IMR-90 (cell line): ENCODE measurements at regions not wholly inside any gene's neighbourhood (a gene's known extent, or its start where the extent isn't known, plus 50 kb on each side); places are given as distances from the start of the nearest gene placed in this dataset.
A peak's percentile ranks its signal among the peaks of the same experiment; 100 is the strongest.

Experiments
- ATAC-seq: fragments of 200-7000 bp; cut with Tn5 transposase; 2 replicates; pipeline ENCODE4 v1.9.1; 2020; ENCODE audit warnings: low read depth, mild to moderate bottlenecking, moderate library complexity
- BruUV-seq: library from RNA; stranded (reverse); fragments of 400-500 nt; replicated peaks from 2 replicates; lab custom pipeline; 2021; lab: Mats Ljungman, UMichigan
- CTCF ChIA-PET: fragments of 300-600 bp; formaldehyde crosslinking; extraction: SDS; loops from one replicate; lab custom pipeline; 2021; ENCODE audit warnings: antibody characterized with exemption; lab: Yijun Ruan, JAX
- POLR2A ChIA-PET: fragments of 300-600 bp; sonication (Branson Sonifier 250); formaldehyde crosslinking; loops from one replicate; lab custom pipeline; 2022; ENCODE audit warnings: antibody characterized with exemption; ENCODE audit not compliant: unreplicated experiment; lab: Charles Lee
- DNase-seq: peaks from one replicate; pipeline ENCODE4 v3.0.0; 2013
- H2AFZ ChIP-seq: replicated peaks from 2 replicates; pipeline ENCODE3; 2013; ENCODE audit warnings: low read length, mild to moderate bottlenecking; ENCODE audit not compliant: poor library complexity
- H2AK5ac ChIP-seq: 2 replicates; pipeline ENCODE4 v1.6.1; 2013; ENCODE audit warnings: low read depth, low read length, inconsistent platforms
- H2AK9ac ChIP-seq: replicated peaks from 2 replicates; pipeline ENCODE3; 2013; ENCODE audit warnings: mild to moderate bottlenecking, low read depth, low read length, moderate library complexity; ENCODE audit not compliant: poor library complexity
- H2BK120ac ChIP-seq: 2 replicates; pipeline ENCODE4 v1.6.1; 2013; ENCODE audit warnings: low read depth, low read length, inconsistent platforms
- H2BK15ac ChIP-seq: 3 replicates; pipeline ENCODE4 v1.6.1; 2013; ENCODE audit warnings: low read depth, low read length, inconsistent platforms
- H2BK20ac ChIP-seq: 2 replicates; pipeline ENCODE4 v1.6.1; 2013; ENCODE audit warnings: low read depth, mild to moderate bottlenecking, inconsistent platforms, low read length, moderate library complexity
- H2BK5ac ChIP-seq: 2 replicates; pipeline ENCODE4 v1.6.1; 2013; ENCODE audit warnings: mild to moderate bottlenecking, low read depth, low read length, inconsistent platforms; ENCODE audit not compliant: poor library complexity, severe bottlenecking
- H3K14ac ChIP-seq: replicated peaks from 2 replicates; pipeline ENCODE4 v1.6.1; 2013; ENCODE audit warnings: low read depth, low read length, inconsistent platforms
- H3K18ac ChIP-seq: 2 replicates; pipeline ENCODE4 v1.6.1; 2013; ENCODE audit warnings: low read depth, low read length, control low read depth
- H3K23ac ChIP-seq: 2 replicates; pipeline ENCODE4 v1.6.1; 2013; ENCODE audit warnings: low read depth, low read length, inconsistent platforms
- H3K27ac ChIP-seq: 2 replicates; pipeline ENCODE4 v1.5.1; 2013; ENCODE audit warnings: mild to moderate bottlenecking, control low read depth, low read length; ENCODE audit not compliant: insufficient read depth
- H3K27me3 ChIP-seq: 2 replicates; pipeline ENCODE4 v1.6.1; 2013; ENCODE audit warnings: low read length; ENCODE audit not compliant: control insufficient read depth, insufficient read depth
- H3K36me3 ChIP-seq: 2 replicates; pipeline ENCODE4 v1.6.1; 2013; ENCODE audit warnings: low read length, mixed read lengths; ENCODE audit not compliant: control insufficient read depth, insufficient read depth
- H3K4ac ChIP-seq: 2 replicates; pipeline ENCODE4 v1.6.1; 2013; ENCODE audit warnings: low read depth, low read length, inconsistent platforms
- H3K4me1 ChIP-seq: 2 replicates; pipeline ENCODE4 v1.6.1; 2013; ENCODE audit warnings: low read length, mixed read lengths; ENCODE audit not compliant: control insufficient read depth, insufficient read depth
- H3K4me2 ChIP-seq: 2 replicates; pipeline ENCODE4 v1.6.1; 2013; ENCODE audit warnings: low read depth, mild to moderate bottlenecking, control low read depth, low read length, moderate library complexity
- H3K4me3 ChIP-seq: 2 replicates; pipeline ENCODE4 v1.5.1; 2013; ENCODE audit warnings: low read depth, mild to moderate bottlenecking, control low read depth, low read length, moderate library complexity; ENCODE audit not compliant: insufficient read depth
- H3K56ac ChIP-seq: 2 replicates; pipeline ENCODE4 v1.6.1; 2013; ENCODE audit warnings: low read length, inconsistent platforms; ENCODE audit not compliant: insufficient read depth; ENCODE audit errors: extremely low read depth
- H3K79me1 ChIP-seq, 2 experiments: 2 replicates each; pipeline ENCODE4 v1.6.1; 2013; ENCODE audit warnings: low read length in 2 of 2, inconsistent platforms in 1 of 2, low read depth in 1 of 2
- H3K9ac ChIP-seq: 2 replicates; pipeline ENCODE4 v1.6.1; 2013; ENCODE audit warnings: low read depth, low read length, control low read depth
- H3K9me1 ChIP-seq: 2 replicates; pipeline ENCODE4 v1.6.1; 2013; ENCODE audit warnings: low read length, inconsistent platforms; ENCODE audit not compliant: insufficient read depth
- H3K9me3 ChIP-seq: 2 replicates; pipeline ENCODE4 v1.6.1; 2013; ENCODE audit warnings: low read length; ENCODE audit not compliant: control insufficient read depth, insufficient read depth
- H4K20me1 ChIP-seq: 2 replicates; pipeline ENCODE4 v1.6.1; 2013; ENCODE audit warnings: low read length, inconsistent platforms; ENCODE audit not compliant: insufficient read depth
- H4K5ac ChIP-seq: 2 replicates; pipeline ENCODE4 v1.6.1; 2013; ENCODE audit warnings: mild to moderate bottlenecking, low read depth, low read length, control low read depth
- H4K8ac ChIP-seq, 2 experiments: 2 replicates each; pipeline ENCODE4 v1.6.1; 2013; ENCODE audit warnings: low read depth in 2 of 2, low read length in 2 of 2, control low read depth in 1 of 2, inconsistent platforms in 1 of 2
- H4K91ac ChIP-seq: 2 replicates; pipeline ENCODE4 v1.6.1; 2013; ENCODE audit warnings: low read depth, low read length, inconsistent platforms; ENCODE audit not compliant: insufficient read depth
- BHLHE40 ChIP-seq: fragments of 150-350 bp; IDR thresholded peaks from 2 replicates; pipeline ENCODE4 v1.6.1; 2016; ENCODE audit warnings: mild to moderate bottlenecking, low read depth, low read length
- CEBPB ChIP-seq: IDR thresholded peaks from 2 replicates; pipeline ENCODE4 v1.6.1; 2012; ENCODE audit warnings: low read depth, low read length, improper control_type of control experiment
- CHD1 ChIP-seq: IDR thresholded peaks from 2 replicates; pipeline ENCODE4 v1.6.1; 2012; ENCODE audit warnings: low read depth, low read length, improper control_type of control experiment
- FOS ChIP-seq: fragments of 150-350 bp; IDR thresholded peaks from 2 replicates; pipeline ENCODE4 v1.6.1; 2016; ENCODE audit warnings: low read depth, low read length
- MXI1 ChIP-seq: IDR thresholded peaks from 2 replicates; pipeline ENCODE4 v1.6.1; 2012; ENCODE audit warnings: low read depth, mild to moderate bottlenecking, low read length, moderate library complexity, borderline replicate concordance
- NFE2L2 ChIP-seq: fragments of 150-350 bp; IDR thresholded peaks from 2 replicates; pipeline ENCODE4 v1.6.1; 2016; ENCODE audit warnings: low read depth, mild to moderate bottlenecking, low read length
- RAD21 ChIP-seq: IDR thresholded peaks from 2 replicates; pipeline ENCODE4 v1.6.1; 2012; ENCODE audit warnings: low read length, improper control_type of control experiment
- RFX5 ChIP-seq: IDR thresholded peaks from 2 replicates; pipeline ENCODE4 v1.8.0; 2012; ENCODE audit warnings: low read depth, mild to moderate bottlenecking, low read length, moderate library complexity
- SMC3 ChIP-seq: fragments of 150-350 bp; IDR thresholded peaks from 2 replicates; pipeline ENCODE4 v1.6.1; 2016; ENCODE audit warnings: low read depth, mild to moderate bottlenecking, antibody characterized with exemption, low read length, moderate library complexity
- WGBS, 2 experiments: methylation state at CpG; one replicate each; pipeline versions ENCODE4 v1.1.5 to v1.1.7; 2013; ENCODE audit warnings: missing lambda C conversion rate in 2 of 2; ENCODE audit not compliant: insufficient read length in 1 of 2; ENCODE audit errors: extremely low coverage in 2 of 2; 5-methylcytosine and 5-hydroxymethylcytosine counted together
- dilution Hi-C: fragments of 300-500 bp; cut with HindIII; formaldehyde crosslinking; loops from one replicate; pipeline ENCODE4 v1.14.3; 2018; ENCODE audit warnings: low sequenced_read_pairs; ENCODE audit not compliant: unreplicated experiment
- in situ Hi-C: fragments of 300-500 bp; cut with MboI; formaldehyde crosslinking; loops from 3 replicates; pipeline ENCODE4 v1.14.3; 2019; ENCODE audit warnings: low sequenced_read_pairs, inconsistent platforms, mixed read lengths
- intact Hi-C: fragments of 100-400 bp; cut with micrococcal nuclease; formaldehyde crosslinking; loops from 2 replicates; pipeline ENCODE4 v1.10.0; 2022
- TF ChIP-seq, protein P1 (sequence below): fragments of 150-350 bp; IDR thresholded peaks from 2 replicates; pipeline ENCODE4 v1.6.1; 2016; ENCODE audit warnings: low read depth, mild to moderate bottlenecking, low read length, moderate library complexity, borderline replicate concordance
- TF ChIP-seq, protein P2 (sequence below): fragments of 150-350 bp; IDR thresholded peaks from 2 replicates; pipeline ENCODE4 v1.6.1; 2017; ENCODE audit warnings: mild to moderate bottlenecking, antibody characterized with exemption, low read length, low read depth

DNA sequence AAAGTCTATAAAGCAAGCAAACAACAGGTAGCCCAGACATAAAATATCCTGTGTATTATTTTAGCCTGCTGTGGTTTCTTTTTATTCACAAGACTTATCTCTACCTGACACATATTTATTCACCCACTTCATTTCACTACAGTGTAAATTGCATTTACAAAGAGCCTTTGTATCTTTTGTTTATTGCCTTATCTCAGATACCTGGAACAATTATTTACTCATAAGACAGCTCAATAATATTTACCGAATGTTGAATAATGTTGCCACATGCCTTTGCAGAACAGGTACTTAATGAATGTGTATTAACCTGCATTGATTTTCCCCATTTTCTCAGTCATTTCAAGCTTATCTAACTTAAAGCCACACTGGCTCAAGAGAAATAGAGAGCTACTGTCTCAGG lies 603.6 kb downstream of the FBXO15 start:
- in situ Hi-C loops, result no loop called here
- no TSS peak for BruUV-seq
- H2BK5ac ChIP-seq, result no peak overlapping the region

More for the DNA sequence above, 603.6 kb downstream of the FBXO15 start:
- no peaks in the 10 kb centered on the region; the same call in 1 of the 2 replicates for H3K4me1 ChIP-seq
- CTCF ChIA-PET, result interaction anchor here (0.7 kb wide), 1 partner anchor 8 kb away, joined by 3 read pairs; no protein-coding TSS in a partner anchor
- H3K9ac ChIP-seq, result no peak overlapping the region
- H2BK15ac ChIP-seq, result no peak overlapping the region
- no peaks in the 10 kb centered on the region for H3K36me3 ChIP-seq
- dilution Hi-C loops, result no loop called here
- H2BK20ac ChIP-seq, result no peak overlapping the region
- no peak overlapping the region for H3K4ac ChIP-seq
- no peak overlapping the region for H2AK9ac ChIP-seq
- H2AFZ ChIP-seq, result no peak overlapping the region
- H3K27me3 ChIP-seq, result no peaks in the 10 kb centered on the region
- no peak overlapping the region for H3K4me2 ChIP-seq
- intact Hi-C loops, result no loop called here
- no peak overlapping the region for H3K27ac ChIP-seq
- peak overlapping the region in 1 of 2 experiments; percentile 32; a peak in 1 of 4 replicates for H4K8ac ChIP-seq
- no peak overlapping the region for H4K91ac ChIP-seq
- ATAC-seq, result no peak
- no CpG with 5 or more reads among the region's 1 CpG for WGBS, 2 experiments
- no peak overlapping the region for H3K18ac ChIP-seq
- H3K14ac ChIP-seq, result no peak overlapping the region
- no peak overlapping the region for H3K4me3 ChIP-seq
- no peaks in the 10 kb centered on the region for H3K9me1 ChIP-seq
- no peak overlapping the region for H3K56ac ChIP-seq
- no peaks in the 10 kb centered on the region; a peak in 1 of 4 replicates for H3K79me1 ChIP-seq
- H4K20me1 ChIP-seq, result no peaks in the 10 kb centered on the region
- no peak overlapping the region for H3K23ac ChIP-seq
- POLR2A ChIA-PET, result no interaction called here
- H3K9me3 ChIP-seq, result no peaks in the 10 kb centered on the region
- DNase-seq, result no peak
- no peak overlapping the region for H2AK5ac ChIP-seq
- H4K5ac ChIP-seq, result no peak overlapping the region
- no peak overlapping the region for H2BK120ac ChIP-seq
- TF ChIP-seq CHD1 (no peak), SMC3 (no peak), RFX5 (no peak), NFE2L2 (no peak), RAD21 (no peak), BHLHE40 (no peak), FOS (no peak), CEBPB (no peak), MXI1 (no peak)
- TF ChIP-seq, protein P1, sequence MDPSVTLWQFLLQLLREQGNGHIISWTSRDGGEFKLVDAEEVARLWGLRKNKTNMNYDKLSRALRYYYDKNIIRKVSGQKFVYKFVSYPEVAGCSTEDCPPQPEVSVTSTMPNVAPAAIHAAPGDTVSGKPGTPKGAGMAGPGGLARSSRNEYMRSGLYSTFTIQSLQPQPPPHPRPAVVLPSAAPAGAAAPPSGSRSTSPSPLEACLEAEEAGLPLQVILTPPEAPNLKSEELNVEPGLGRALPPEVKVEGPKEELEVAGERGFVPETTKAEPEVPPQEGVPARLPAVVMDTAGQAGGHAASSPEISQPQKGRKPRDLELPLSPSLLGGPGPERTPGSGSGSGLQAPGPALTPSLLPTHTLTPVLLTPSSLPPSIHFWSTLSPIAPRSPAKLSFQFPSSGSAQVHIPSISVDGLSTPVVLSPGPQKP, result no peak
- TF ChIP-seq, protein P2, sequence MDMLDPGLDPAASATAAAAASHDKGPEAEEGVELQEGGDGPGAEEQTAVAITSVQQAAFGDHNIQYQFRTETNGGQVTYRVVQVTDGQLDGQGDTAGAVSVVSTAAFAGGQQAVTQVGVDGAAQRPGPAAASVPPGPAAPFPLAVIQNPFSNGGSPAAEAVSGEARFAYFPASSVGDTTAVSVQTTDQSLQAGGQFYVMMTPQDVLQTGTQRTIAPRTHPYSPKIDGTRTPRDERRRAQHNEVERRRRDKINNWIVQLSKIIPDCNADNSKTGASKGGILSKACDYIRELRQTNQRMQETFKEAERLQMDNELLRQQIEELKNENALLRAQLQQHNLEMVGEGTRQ, result no peak
